NB4 (cell line): ENCODE measurements at regions not wholly inside any gene's neighbourhood (a gene's known extent, or its start where the extent isn't known, plus 50 kb on each side); places are given as distances from the start of the nearest gene placed in this dataset.

ENCODE experiments used
- CTCF ChIP-seq: IDR thresholded peaks from one replicate; pipeline ENCODE4 v1.5.1; 2012; ENCODE audit warnings: low read depth, low read length
- MYC ChIP-seq: IDR thresholded peaks from 2 replicates; pipeline ENCODE4 v1.6.1; 2011; ENCODE audit warnings: low read depth, low read length
- POLR2A ChIP-seq: IDR thresholded peaks from 2 replicates; pipeline ENCODE4 v1.6.1; 2011; ENCODE audit warnings: mild to moderate bottlenecking; ENCODE audit not compliant: insufficient read length; ENCODE audit errors: extremely low read depth

GRCh38 chr18:25881149-25881548, 209.3 kb downstream of the SS18 start:
- TF ChIP-seq MYC: no peak
- no peak for TF ChIP-seq CTCF
- TF ChIP-seq POLR2A: no peak
